K562 (cell line): ENCODE measurements at regions not wholly inside any gene's neighbourhood (a gene's known extent, or its start where the extent isn't known, plus 50 kb on each side); places are given as distances from the start of the nearest gene placed in this dataset.

ENCODE experiments used
- ATAC-seq: fragments of 200-7000 bp; cut with Tn5 transposase; 3 replicates; pipeline ENCODE4 v1.9.1; 2020; ENCODE audit warnings: moderate library complexity
- BruUV-seq: library from RNA; stranded (reverse); fragments of 400-500 nt; replicated peaks from 2 replicates; lab custom pipeline; 2021; lab: Mats Ljungman, UMichigan
- CTCF ChIA-PET: fragments of 300-600 bp; formaldehyde crosslinking; extraction: SDS; loops from one replicate; lab custom pipeline; 2021; ENCODE audit warnings: low intra/inter-chr PET ratio; lab: Yijun Ruan, JAX
- POLR2A ChIA-PET: fragments of 300-600, 350-650 bp; sonication (Branson Sonifier 250); formaldehyde crosslinking; extraction: SDS; loops from one replicate; lab custom pipeline; 2021; ENCODE audit warnings: antibody characterized with exemption, inconsistent platforms; lab: Yijun Ruan, JAX
- DNase-seq, 4 experiments: peaks; one replicate each; pipeline versions ENCODE4 v3.0.0 to v3.0.0-alpha.2; 2011 to 2018; ENCODE audit warnings: low spot score in 3 of 4, mixed read lengths in 3 of 4; ENCODE audit errors: extremely low read depth in 1 of 4
- FAIRE-seq: peaks from 2 replicates; lab custom pipeline; 2011; peaks lifted over from hg19 to GRCh38; lab: Jason Lieb, UNC
- H2AFZ ChIP-seq: 2 replicates; pipeline ENCODE4 v1.6.0; 2011; ENCODE audit warnings: low read depth, low read length, control low read depth, inconsistent platforms
- H3K27ac ChIP-seq: fragments of 200-600 bp; 3 replicates; pipeline ENCODE4 v1.8.0; 2011; ENCODE audit warnings: low read depth, mild to moderate bottlenecking, control low read depth, inconsistent platforms, low read length, moderate library complexity, mixed read lengths; ENCODE audit errors: extremely low read depth
- H3K27me3 ChIP-seq, 2 experiments: fragments of 300-600 bp in 1 of 2; 2 replicates in 1 of 2; 3 replicates in 1 of 2; pipeline versions ENCODE4 v1.6.0 to v1.8.0; 2011; ENCODE audit warnings: inconsistent platforms in 2 of 2, low read length in 2 of 2, mild to moderate bottlenecking in 1 of 2, mixed read lengths in 1 of 2, moderate library complexity in 1 of 2; ENCODE audit not compliant: control insufficient read depth in 2 of 2, insufficient read depth in 2 of 2
- H3K36me3 ChIP-seq: fragments of 300-600 bp; 3 replicates; pipeline ENCODE4 v1.8.0; 2011; ENCODE audit warnings: mild to moderate bottlenecking, low read length, inconsistent platforms; ENCODE audit not compliant: control insufficient read depth, insufficient read depth
- H3K4me1 ChIP-seq, 2 experiments: fragments of 200-600 bp in 1 of 2; replicated peaks in 1 of 2; 2 replicates in 1 of 2; 3 replicates in 1 of 2; pipeline versions ENCODE4 v1.5.1 to v1.8.0; 2011; ENCODE audit warnings: inconsistent platforms in 2 of 2, low read length in 2 of 2, mild to moderate bottlenecking in 1 of 2, mixed read lengths in 1 of 2, moderate library complexity in 1 of 2; ENCODE audit not compliant: control insufficient read depth in 2 of 2, insufficient read depth in 2 of 2
- H3K4me2 ChIP-seq: 2 replicates; pipeline ENCODE4 v1.6.1; 2011; ENCODE audit warnings: low read length, control low read depth, inconsistent platforms, mixed read lengths; ENCODE audit not compliant: insufficient read depth
- H3K4me3 ChIP-seq: fragments of 200-600 bp; sonication (generic), shearing (Covaris generic); 2 replicates; pipeline ENCODE4 v1.5.1; 2016; ENCODE audit warnings: control low read depth, inconsistent platforms
- H3K79me2 ChIP-seq: fragments of 200-600 bp; 3 replicates; pipeline ENCODE4 v1.8.0; 2011; ENCODE audit warnings: low read length, inconsistent platforms; ENCODE audit not compliant: control insufficient read depth, insufficient read depth
- H3K9ac ChIP-seq, 2 experiments: 2 replicates each; pipeline versions ENCODE4 v1.6.0 to v1.6.1; 2011; ENCODE audit warnings: low read depth in 2 of 2, low read length in 2 of 2, control low read depth in 1 of 2, inconsistent platforms in 1 of 2, mild to moderate bottlenecking in 1 of 2, mixed read lengths in 1 of 2; ENCODE audit not compliant: insufficient read depth in 1 of 2
- H3K9me1 ChIP-seq: one replicate; pipeline ENCODE4 v1.6.0; 2011; ENCODE audit warnings: inconsistent platforms, mild to moderate bottlenecking, low read length, moderate library complexity; ENCODE audit not compliant: control insufficient read depth, insufficient read depth
- H3K9me3 ChIP-seq: replicated peaks from 2 replicates; pipeline ENCODE4 v1.5.1; 2011; ENCODE audit warnings: low read depth, low read length, inconsistent platforms; ENCODE audit not compliant: control insufficient read depth, insufficient read depth
- H4K20me1 ChIP-seq: replicated peaks from 2 replicates; pipeline ENCODE4 v1.6.1; 2011; ENCODE audit warnings: low read length, inconsistent platforms, mixed read lengths; ENCODE audit not compliant: control insufficient read depth, insufficient read depth
- TFAP4 ChIP-seq: sonication (generic); formaldehyde crosslinking; IDR thresholded peaks from 2 replicates; pipeline ENCODE4 v1.8.0; 2022; ENCODE audit warnings: missing genetic modification reagents, mild to moderate bottlenecking, moderate library complexity, borderline replicate concordance
- WGBS: fragments of 100-300 bp; shearing (Covaris generic); methylation state at CpG from one replicate; pipeline ENCODE4 v1.1.6; 2016; ENCODE audit warnings: low coverage, mixed read lengths; ENCODE audit not compliant: insufficient coverage; ENCODE audit errors: missing lambda C conversion rate; 5-methylcytosine and 5-hydroxymethylcytosine counted together
- in situ Hi-C: fragments of 300-500 bp; cut with MboI; formaldehyde crosslinking; loops from 4 replicates; pipeline ENCODE4 v1.15.0; 2018; ENCODE audit warnings: inconsistent platforms, mixed read lengths
- intact Hi-C: fragments of 100-400 bp; cut with micrococcal nuclease; formaldehyde crosslinking; loops from 2 replicates; pipeline ENCODE4 v1.14.2; 2022
- TF ChIP-seq, protein P1 (sequence below), 2 experiments: fragments of 450-650 bp; IDR thresholded peaks; 2 replicates each; pipeline ENCODE4 v1.6.1; 2016; ENCODE audit warnings: mild to moderate bottlenecking in 2 of 2, borderline replicate concordance in 1 of 2, low read depth in 1 of 2, moderate library complexity in 1 of 2

GRCh38 chr6:6505111-6505510, 83.4 kb upstream of the LY86 start:
- no peak overlapping the region for H3K9ac ChIP-seq
- H3K4me2 ChIP-seq: no peak overlapping the region
- in situ Hi-C loops: no loop called here
- H3K27ac ChIP-seq: no peak overlapping the region
- BruUV-seq: no TSS peak
- intact Hi-C loops: no loop called here
- ChIA-PET CTCF (no interaction called here), POLR2A (interaction anchor here (0.6 kb wide), 1 partner anchor 13 kb away, joined by 3 read pairs; no protein-coding TSS in a partner anchor)
- H3K9me1 ChIP-seq: no peaks in the 10 kb centered on the region
- no peaks in the 10 kb centered on the region; a peak in 1 of 5 replicates for H3K27me3 ChIP-seq
- no peak for FAIRE-seq
- no peak overlapping the region for H3K4me3 ChIP-seq
- H2AFZ ChIP-seq: no peak overlapping the region
- TF ChIP-seq, protein P1, sequence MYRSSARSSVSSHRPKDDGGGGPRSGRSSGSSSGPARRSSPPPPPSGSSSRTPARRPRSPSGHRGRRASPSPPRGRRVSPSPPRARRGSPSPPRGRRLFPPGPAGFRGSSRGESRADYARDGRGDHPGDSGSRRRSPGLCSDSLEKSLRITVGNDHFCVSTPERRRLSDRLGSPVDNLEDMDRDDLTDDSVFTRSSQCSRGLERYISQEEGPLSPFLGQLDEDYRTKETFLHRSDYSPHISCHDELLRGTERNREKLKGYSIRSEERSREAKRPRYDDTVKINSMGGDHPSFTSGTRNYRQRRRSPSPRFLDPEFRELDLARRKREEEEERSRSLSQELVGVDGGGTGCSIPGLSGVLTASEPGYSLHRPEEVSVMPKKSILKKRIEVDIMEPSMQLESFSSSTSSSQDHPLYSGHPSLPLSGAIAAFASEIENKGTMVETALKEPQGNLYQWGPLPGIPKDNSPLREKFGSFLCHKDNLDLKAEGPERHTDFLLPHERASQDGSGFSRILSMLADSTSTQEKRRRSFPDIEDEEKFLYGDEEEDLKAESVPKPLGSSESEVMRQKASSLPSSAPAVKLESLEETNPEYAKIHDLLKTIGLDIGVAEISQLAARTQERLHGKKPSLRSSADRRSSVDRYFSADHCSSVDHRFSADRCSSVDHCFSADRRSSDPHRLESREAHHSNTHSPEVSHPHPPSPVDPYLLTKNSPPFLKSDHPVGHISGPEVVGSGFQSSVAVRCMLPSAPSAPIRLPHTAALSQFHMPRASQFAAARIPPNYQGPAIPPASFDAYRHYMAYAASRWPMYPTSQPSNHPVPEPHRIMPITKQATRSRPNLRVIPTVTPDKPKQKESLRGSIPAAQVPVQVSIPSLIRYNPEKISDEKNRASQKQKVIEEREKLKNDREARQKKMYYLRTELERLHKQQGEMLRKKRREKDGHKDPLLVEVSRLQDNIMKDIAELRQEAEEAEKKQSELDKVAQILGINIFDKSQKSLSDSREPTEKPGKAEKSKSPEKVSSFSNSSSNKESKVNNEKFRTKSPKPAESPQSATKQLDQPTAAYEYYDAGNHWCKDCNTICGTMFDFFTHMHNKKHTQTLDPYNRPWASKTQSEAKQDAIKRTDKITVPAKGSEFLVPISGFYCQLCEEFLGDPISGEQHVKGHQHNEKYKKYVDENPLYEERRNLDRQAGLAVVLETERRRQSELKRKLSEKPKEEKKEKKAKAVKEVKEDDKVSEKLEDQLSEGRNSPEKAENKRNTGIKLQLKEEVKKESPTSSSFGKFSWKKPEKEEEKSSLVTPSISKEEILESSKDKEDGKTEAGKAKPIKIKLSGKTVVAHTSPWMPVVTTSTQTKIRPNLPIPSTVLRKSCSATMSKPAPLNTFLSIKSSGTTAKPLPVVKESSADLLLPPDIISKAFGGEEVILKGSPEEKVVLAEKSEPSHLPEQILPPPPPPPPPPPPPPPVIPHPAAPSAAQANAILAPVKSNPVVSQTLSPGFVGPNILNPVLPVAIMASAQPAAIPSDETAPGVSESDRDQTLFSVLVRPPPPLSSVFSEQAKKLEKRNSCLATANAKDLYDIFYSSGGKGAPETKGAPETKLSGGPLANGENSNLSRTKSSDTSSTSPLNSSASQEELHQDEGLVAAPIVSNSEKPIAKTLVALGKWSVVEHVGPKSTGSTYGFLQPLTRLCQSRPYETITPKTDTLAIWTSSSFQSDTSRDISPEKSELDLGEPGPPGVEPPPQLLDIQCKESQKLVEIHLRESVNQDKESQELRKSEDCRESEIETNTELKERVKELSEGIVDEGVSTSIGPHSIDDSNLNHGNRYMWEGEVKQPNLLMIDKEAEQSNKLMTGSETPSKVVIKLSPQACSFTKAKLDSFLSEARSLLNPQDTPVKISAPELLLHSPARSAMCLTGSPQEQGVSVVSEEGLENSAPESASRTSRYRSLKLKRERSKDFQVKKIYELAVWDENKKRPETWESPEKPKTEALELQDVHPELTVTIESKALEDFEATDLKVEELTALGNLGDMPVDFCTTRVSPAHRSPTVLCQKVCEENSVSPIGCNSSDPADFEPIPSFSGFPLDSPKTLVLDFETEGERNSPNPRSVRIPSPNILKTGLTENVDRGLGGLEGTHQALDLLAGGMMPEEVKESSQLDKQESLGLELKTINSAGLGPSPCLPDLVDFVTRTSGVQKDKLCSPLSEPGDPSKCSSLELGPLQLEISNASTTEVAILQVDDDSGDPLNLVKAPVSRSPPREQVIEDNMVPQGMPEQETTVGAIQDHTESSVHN (IDR thresholded peaks at IDR 0.05; ENCODE audit: borderline replicate concordance in 1 of 2, low read depth in 1 of 2): no peak
- no peak for TF ChIP-seq TFAP4 (CRISPR knock-in tag)
- no peak for DNase-seq
- WGBS: 3% methylated on average over 3 of the region's 3 CpGs
- no peaks in the 10 kb centered on the region for H3K4me1 ChIP-seq
- H3K79me2 ChIP-seq: no peaks in the 10 kb centered on the region
- ATAC-seq: no peak
- H4K20me1 ChIP-seq: no peaks in the 10 kb centered on the region
- H3K9me3 ChIP-seq: no peaks in the 10 kb centered on the region
- H3K36me3 ChIP-seq: no peaks in the 10 kb centered on the region
